WERI-Rb-1 (cell line): ENCODE measurements at regions not wholly inside any gene's neighbourhood (a gene's known extent, or its start where the extent isn't known, plus 50 kb on each side); places are given as distances from the start of the nearest gene placed in this dataset.

Source experiments
- DNase-seq: peaks from one replicate; pipeline ENCODE4 v3.0.0-alpha.2; 2020
- H3K27ac ChIP-seq: fragments of 250-450 bp; sonication (Bioruptor Pico); 2 replicates; pipeline ENCODE4 v1.5.1; 2020; ENCODE audit warnings: mild to moderate bottlenecking, moderate library complexity
- H3K27me3 ChIP-seq: fragments of 250-450 bp; sonication (Bioruptor Pico); 2 replicates; pipeline ENCODE4 v1.5.1; 2021; ENCODE audit warnings: mild to moderate bottlenecking, low read depth, moderate library complexity; ENCODE audit not compliant: insufficient read depth, severe bottlenecking
- H3K36me3 ChIP-seq: fragments of 250-450 bp; sonication (Bioruptor Pico); 2 replicates; pipeline ENCODE4 v1.5.1; 2020; ENCODE audit warnings: mild to moderate bottlenecking, moderate library complexity
- H3K4me3 ChIP-seq: 2 replicates; pipeline ENCODE4 v1.5.1; 2011; ENCODE audit warnings: low read depth, mild to moderate bottlenecking, control low read depth, low read length
- H3K9me3 ChIP-seq: fragments of 250-450 bp; sonication (Bioruptor Pico); 2 replicates; pipeline ENCODE4 v1.5.1; 2021; ENCODE audit warnings: mild to moderate bottlenecking, moderate library complexity; ENCODE audit not compliant: severe bottlenecking
- CTCF ChIP-seq: IDR thresholded peaks from 2 replicates; pipeline ENCODE4 v1.5.1; 2011; ENCODE audit warnings: low read depth, mild to moderate bottlenecking, control low read depth, inconsistent platforms, low read length

DNA sequence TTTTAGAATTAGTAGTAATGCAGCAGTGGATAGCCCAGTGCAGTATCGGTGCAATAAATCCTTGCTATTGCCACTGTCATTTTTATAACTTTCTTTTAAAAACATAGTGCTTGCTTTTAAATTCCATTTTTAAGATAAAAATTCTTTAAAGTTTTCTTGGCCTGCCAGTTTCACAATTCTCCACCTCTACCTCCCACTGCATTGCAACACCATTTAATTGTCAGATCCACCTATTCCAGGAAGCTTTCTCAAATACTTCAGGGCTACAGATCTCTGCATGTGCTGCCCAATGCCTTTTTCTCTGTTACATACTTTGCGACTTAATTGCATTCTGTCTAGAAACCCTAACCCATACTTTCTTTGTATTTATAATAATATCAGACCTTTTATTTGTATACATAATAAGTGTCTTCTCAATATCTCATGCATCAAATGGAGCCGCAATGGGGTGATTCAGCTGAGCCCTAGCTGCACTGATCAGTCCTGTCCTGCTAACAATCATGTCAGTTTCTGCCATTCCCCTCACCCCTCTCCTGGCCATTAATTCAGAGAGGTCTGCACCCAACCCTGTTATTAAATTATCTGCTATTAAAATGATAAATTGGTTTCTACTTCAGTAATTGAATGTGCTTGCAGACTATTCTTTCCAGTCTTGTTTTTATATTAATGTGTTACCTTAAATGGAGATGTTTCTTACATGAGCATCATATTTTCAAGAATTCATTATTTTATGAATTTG lies 193.1 kb downstream of the SLIT2 start:
- H3K9me3 ChIP-seq = no peaks in the 10 kb centered on the region
- H3K36me3 ChIP-seq = no peaks in the 10 kb centered on the region
- H3K27me3 ChIP-seq = no peaks in the 10 kb centered on the region
- H3K27ac ChIP-seq = no peak overlapping the region
- no peak for DNase-seq
- no peak for TF ChIP-seq CTCF
- no peak overlapping the region for H3K4me3 ChIP-seq

- no peak overlapping the region for H3K4me3 ChIP-seq
- no peaks in the 10 kb centered on the region for H3K27me3 ChIP-seq
- no peak for TF ChIP-seq CTCF
- DNase-seq = no peak
- no peak overlapping the region for H3K27ac ChIP-seq
- no peaks in the 10 kb centered on the region for H3K9me3 ChIP-seq
- no peaks in the 10 kb centered on the region for H3K36me3 ChIP-seq
Measured at GRCh38 chr4:20445933-20446723, 194.4 kb downstream of the SLIT2 start.

GRCh38 chr4:20447103-20447502 lies 195.4 kb downstream of the SLIT2 start:
- no peak overlapping the region for H3K27ac ChIP-seq
- no peak overlapping the region for H3K4me3 ChIP-seq
- TF ChIP-seq CTCF = no peak
- H3K36me3 ChIP-seq = no peaks in the 10 kb centered on the region
- no peak for DNase-seq
- H3K27me3 ChIP-seq = no peaks in the 10 kb centered on the region
- H3K9me3 ChIP-seq = no peaks in the 10 kb centered on the region

DNA sequence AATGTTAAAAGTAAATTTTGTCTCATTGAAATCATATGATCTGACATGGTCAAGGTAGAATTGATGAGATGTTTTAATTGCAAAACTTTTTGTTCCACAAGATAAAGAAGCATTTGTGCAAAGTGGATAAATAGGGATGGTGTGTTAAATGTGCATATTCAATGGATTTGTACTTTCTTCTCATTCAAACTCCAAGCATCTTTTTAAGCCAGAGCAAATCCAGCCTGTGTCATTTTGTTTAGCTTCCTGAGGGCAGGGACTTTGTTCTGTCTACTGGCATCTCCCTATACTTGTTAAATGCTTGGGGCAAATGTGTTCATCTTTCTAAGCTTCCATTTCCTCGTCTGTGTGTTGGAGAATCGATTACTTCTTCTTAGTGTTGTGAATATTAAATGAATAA lies 200.3 kb downstream of the SLIT2 start:
- Histone ChIP-seq H3K27ac (no peak overlapping the region), H3K36me3 (no peaks in the 10 kb centered on the region), H3K4me3 (no peak overlapping the region), H3K9me3 (no peaks in the 10 kb centered on the region), H3K27me3 (no peaks in the 10 kb centered on the region)
- no peak for DNase-seq
- TF ChIP-seq CTCF = no peak

DNA sequence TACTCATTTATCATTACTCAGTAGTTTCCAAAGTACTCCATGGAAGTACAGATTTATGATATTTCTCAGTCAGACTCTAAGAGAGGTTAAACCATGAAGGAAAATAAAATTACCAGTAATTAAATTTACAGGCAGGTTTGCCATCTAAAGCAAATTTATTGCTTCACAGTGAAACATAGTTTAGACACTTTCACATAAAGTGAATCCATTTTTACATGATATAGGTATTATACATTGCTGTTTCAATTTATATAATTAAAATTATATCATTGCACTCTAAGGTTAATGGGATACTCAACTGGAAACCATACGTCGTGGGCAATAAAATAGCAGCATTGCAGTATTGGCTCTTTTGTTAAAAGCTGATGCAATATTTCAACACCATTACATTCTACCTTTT lies 202.8 kb downstream of the SLIT2 start:
- H3K27ac ChIP-seq = no peak overlapping the region
- H3K27me3 ChIP-seq = no peaks in the 10 kb centered on the region
- no peak for TF ChIP-seq CTCF
- no peaks in the 10 kb centered on the region for H3K36me3 ChIP-seq
- H3K4me3 ChIP-seq = no peak overlapping the region
- no peaks in the 10 kb centered on the region for H3K9me3 ChIP-seq
- no peak for DNase-seq

DNA sequence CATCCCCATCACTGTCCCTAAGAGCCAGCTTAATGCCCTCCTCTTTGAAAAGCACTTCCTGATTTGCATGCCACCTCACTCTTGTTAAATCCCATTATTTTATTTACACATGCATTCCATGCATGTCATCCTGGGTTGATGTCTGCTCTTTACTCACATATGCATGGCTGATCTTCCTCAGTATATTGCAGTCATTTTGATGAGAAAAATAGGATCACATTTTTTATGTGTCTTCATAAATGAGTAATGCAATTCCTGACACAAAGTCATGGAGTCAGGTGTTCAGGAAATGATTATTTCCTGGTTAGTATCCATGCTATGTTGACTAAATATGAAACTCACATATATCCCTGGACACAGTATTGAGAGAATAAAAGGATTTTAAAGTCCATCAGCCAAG lies 204.7 kb downstream of the SLIT2 start:
- H3K9me3 ChIP-seq = no peaks in the 10 kb centered on the region
- no peaks in the 10 kb centered on the region for H3K36me3 ChIP-seq
- DNase-seq = no peak
- H3K4me3 ChIP-seq = no peak overlapping the region
- no peak overlapping the region for H3K27ac ChIP-seq
- no peak for TF ChIP-seq CTCF
- H3K27me3 ChIP-seq = no peaks in the 10 kb centered on the region
